Stimulated activated memory B cell treated with anti-CD40 and anti-IgM and Interleukin-4, amounts not matched to agents 10 μg/mL and 1 μg/mL and 100 μg/mL, for 72 hours (primary cell): ENCODE measurements at regions not wholly inside any gene's neighbourhood (a gene's known extent, or its start where the extent isn't known, plus 50 kb on each side); places are given as distances from the start of the nearest gene placed in this dataset.
A peak's percentile ranks its signal among the peaks of the same experiment; 100 is the strongest.
"Not testable (repeated sequence)": the region's sequence is repeated elsewhere in the genome, so short reads cannot be mapped to it uniquely, and the experiment has no call there.

ENCODE experiments used
- ATAC-seq: fragments of 150-1000 bp; cut with Tn5 transposase; 2 replicates; pipeline ENCODE4 v1.10.0; 2021
- H3K27ac Mint-ChIP-seq: one replicate; pipeline ENCODE4 v1.8.0; 2022; ENCODE audit warnings: mild to moderate bottlenecking, mixed read lengths
- H3K27me3 Mint-ChIP-seq: one replicate; pipeline ENCODE4 v1.8.0; 2022; ENCODE audit warnings: mixed read lengths
- H3K36me3 Mint-ChIP-seq: one replicate; pipeline ENCODE4 v1.8.0; 2022; ENCODE audit warnings: mixed read lengths
- H3K4me1 Mint-ChIP-seq: one replicate; pipeline ENCODE4 v1.8.0; 2022; ENCODE audit warnings: mixed read lengths
- H3K4me3 Mint-ChIP-seq: one replicate; pipeline ENCODE4 v1.8.0; 2022; ENCODE audit warnings: mild to moderate bottlenecking, moderate library complexity, mixed read lengths
- H3K9me3 Mint-ChIP-seq: one replicate; pipeline ENCODE4 v1.8.0; 2022; ENCODE audit warnings: mixed read lengths

DNA sequence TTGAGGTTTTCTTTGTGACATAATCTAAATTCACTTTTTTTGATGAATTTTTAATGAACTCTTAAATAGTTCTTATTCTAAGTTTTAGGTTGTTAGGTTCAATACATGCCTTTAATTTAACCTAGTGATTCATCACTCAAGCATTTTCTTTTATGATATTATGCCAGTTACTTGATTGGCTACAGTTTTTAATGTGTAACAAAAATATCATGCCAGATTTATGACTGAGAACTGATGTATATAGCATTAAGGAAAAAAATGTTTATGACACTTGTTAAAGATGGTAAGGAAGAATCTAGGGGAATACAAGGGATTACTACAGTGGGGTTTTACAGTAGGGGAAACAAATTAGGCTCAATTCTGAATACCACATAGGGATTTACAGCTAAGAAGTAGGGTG lies 103.1 kb downstream of the VGLL3 start:
- H3K36me3 Mint-ChIP-seq, result no peaks in the 10 kb centered on the region
- H3K4me1 Mint-ChIP-seq, result no peaks in the 10 kb centered on the region
- H3K27me3 Mint-ChIP-seq, result no peaks in the 10 kb centered on the region
- no peaks in the 10 kb centered on the region for H3K9me3 Mint-ChIP-seq
- H3K27ac Mint-ChIP-seq, result no peak overlapping the region
- H3K4me3 Mint-ChIP-seq, result no peak overlapping the region
- ATAC-seq, result no peak

GRCh38 chr3:86880066-86880465 lies 110.9 kb downstream of the VGLL3 start:
- Mint-ChIP-seq H3K9me3 (no peaks in the 10 kb centered on the region), H3K27ac (no peak overlapping the region), H3K36me3 (no peaks in the 10 kb centered on the region), H3K4me1 (no peaks in the 10 kb centered on the region), H3K27me3 (no peaks in the 10 kb centered on the region), H3K4me3 (no peak overlapping the region)
- ATAC-seq, result no peak

DNA sequence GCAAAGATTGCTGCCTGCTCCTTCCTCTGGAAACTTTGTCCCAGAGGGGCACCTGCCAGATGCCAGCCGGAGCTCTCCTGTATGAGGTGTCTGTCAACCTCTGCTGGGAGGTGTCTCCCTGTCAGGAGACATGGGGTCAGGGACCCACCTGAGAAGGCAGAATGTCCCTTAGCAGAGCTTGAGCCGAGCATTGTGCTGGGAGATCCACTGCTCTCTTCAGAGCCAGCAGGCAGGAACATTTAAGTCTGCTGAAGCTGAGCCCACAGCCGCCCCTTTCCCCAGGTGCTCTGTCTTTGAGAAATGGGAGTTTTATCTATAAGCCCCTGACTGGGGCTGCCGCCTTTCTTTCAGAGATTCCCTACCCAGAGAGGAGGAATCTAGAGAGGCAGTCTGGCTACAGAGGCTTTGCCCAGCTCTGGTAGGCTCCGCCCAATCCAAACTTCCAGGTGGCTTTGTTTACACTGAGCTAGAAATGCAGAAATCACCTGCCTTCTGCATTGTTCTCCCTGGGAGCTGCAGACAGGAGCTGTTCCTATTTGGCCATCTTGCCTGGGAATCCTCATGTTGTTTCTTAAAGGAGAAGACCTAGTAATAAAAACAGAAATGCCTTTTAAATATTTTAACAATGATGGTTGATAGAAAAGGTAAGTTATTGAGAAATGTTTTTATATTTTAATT lies 114.3 kb downstream of the VGLL3 start:
- H3K9me3 Mint-ChIP-seq, ATAC-seq, H3K36me3 Mint-ChIP-seq, H3K27me3 Mint-ChIP-seq, H3K4me3 Mint-ChIP-seq, H3K27ac Mint-ChIP-seq, H3K4me1 Mint-ChIP-seq: not testable (repeated sequence)

DNA sequence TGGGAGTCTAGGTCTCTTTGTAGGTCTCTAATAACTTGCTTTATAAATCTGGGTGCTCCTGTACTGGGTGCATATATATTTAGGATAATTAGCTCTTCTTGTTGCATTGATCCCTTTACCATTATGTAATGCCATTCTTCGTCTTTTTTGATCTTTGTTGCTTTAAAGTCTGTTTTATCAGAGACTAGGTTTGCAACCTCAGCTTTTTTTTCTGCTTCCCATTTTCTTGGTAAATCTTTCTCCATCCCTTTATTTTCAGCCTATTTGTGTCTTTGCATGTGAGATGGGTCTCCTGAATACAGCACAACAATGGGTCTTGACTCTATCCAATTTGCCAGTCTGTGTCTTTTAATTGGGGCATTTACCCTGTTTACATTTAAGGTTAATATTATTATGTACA lies 116.2 kb downstream of the VGLL3 start:
- not testable (repeated sequence) for H3K9me3 Mint-ChIP-seq, H3K36me3 Mint-ChIP-seq, H3K4me1 Mint-ChIP-seq, ATAC-seq, H3K4me3 Mint-ChIP-seq, H3K27me3 Mint-ChIP-seq, H3K27ac Mint-ChIP-seq

DNA sequence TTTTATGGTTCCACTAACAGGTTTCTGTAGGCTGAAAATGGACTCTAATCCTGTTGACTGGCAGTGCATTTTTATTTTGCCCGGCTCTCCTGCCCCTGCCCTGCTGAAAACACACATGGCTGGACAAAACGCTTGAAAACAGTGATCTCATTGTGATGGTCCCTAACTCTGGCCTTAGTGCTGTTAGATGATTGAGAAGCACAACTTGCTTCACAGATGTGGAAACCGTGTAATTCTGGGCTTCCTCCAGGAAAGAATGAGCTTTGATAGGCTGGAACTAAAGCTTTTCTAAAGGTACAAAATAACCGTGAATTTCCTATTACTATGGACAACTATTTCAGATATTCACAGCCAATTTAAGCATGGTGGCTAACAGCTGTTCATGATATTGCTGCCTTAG lies 121.4 kb downstream of the VGLL3 start:
- no peak overlapping the region for H3K27ac Mint-ChIP-seq
- ATAC-seq, result no peak
- no peaks in the 10 kb centered on the region for H3K4me1 Mint-ChIP-seq
- H3K9me3 Mint-ChIP-seq, result peaks cover 8% of the 10 kb centered on the region
- H3K36me3 Mint-ChIP-seq, result no peaks in the 10 kb centered on the region
- H3K27me3 Mint-ChIP-seq, result no peaks in the 10 kb centered on the region
- no peak overlapping the region for H3K4me3 Mint-ChIP-seq

GRCh38 chr3:86867982-86868381 lies 123.0 kb downstream of the VGLL3 start:
- Mint-ChIP-seq H3K9me3 (peaks cover 4% of the 10 kb centered on the region), H3K4me3 (no peak overlapping the region), H3K4me1 (no peaks in the 10 kb centered on the region), H3K27me3 (no peaks in the 10 kb centered on the region), H3K36me3 (no peaks in the 10 kb centered on the region), H3K27ac (no peak overlapping the region)
- no peak for ATAC-seq

- H3K4me3 Mint-ChIP-seq, result no peak overlapping the region
- H3K4me1 Mint-ChIP-seq, result no peaks in the 10 kb centered on the region
- H3K9me3 Mint-ChIP-seq, result peaks cover 4% of the 10 kb centered on the region
- H3K27ac Mint-ChIP-seq, result no peak overlapping the region
- ATAC-seq, result no peak
- no peaks in the 10 kb centered on the region for H3K36me3 Mint-ChIP-seq
- no peaks in the 10 kb centered on the region for H3K27me3 Mint-ChIP-seq
Observed at GRCh38 chr3:86865506-86865905, 125.4 kb downstream of the VGLL3 start.

- no peak for ATAC-seq
- Mint-ChIP-seq H3K4me1 (no peaks in the 10 kb centered on the region), H3K9me3 (no peaks in the 10 kb centered on the region), H3K27me3 (no peaks in the 10 kb centered on the region), H3K4me3 (no peak overlapping the region), H3K36me3 (no peaks in the 10 kb centered on the region), H3K27ac (no peak overlapping the region)
Observed at GRCh38 chr3:86856711-86857110, 134.2 kb downstream of the VGLL3 start.

GRCh38 chr3:86849991-86850390 lies 141.0 kb downstream of the VGLL3 start:
- H3K36me3 Mint-ChIP-seq, result no peaks in the 10 kb centered on the region
- no peaks in the 10 kb centered on the region for H3K27me3 Mint-ChIP-seq
- no peak overlapping the region for H3K27ac Mint-ChIP-seq
- no peaks in the 10 kb centered on the region for H3K4me1 Mint-ChIP-seq
- H3K9me3 Mint-ChIP-seq, result no peaks in the 10 kb centered on the region
- no peak for ATAC-seq
- H3K4me3 Mint-ChIP-seq, result no peak overlapping the region

GRCh38 chr3:86845726-86846125 lies 145.2 kb downstream of the VGLL3 start:
- no peak overlapping the region for H3K4me3 Mint-ChIP-seq

DNA sequence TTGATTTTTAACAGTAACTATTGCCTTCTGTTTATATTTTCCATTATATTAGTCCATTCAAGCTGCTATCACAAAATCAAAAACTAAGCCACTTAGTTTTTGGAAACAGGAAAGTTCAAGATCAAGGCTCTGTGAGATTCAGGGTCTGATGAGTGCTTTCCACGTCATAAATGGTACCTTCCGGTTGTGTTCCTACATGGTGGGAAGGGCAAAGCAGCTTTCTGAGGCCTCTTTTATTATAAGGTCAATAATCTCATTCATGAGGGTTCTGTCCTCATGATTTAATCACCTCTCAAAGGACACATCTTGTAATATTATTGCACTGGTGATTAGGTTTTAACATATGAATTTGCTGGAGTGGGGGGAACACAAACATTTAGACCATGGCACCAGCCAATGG lies 152.0 kb downstream of the VGLL3 start:
- H3K4me3 Mint-ChIP-seq, result no peak overlapping the region
- H3K27ac Mint-ChIP-seq, result no peak overlapping the region
- H3K27me3 Mint-ChIP-seq, result no peaks in the 10 kb centered on the region
- ATAC-seq, result no peak
- no peaks in the 10 kb centered on the region for H3K4me1 Mint-ChIP-seq
- H3K36me3 Mint-ChIP-seq, result no peaks in the 10 kb centered on the region
- peaks cover 6% of the 10 kb centered on the region for H3K9me3 Mint-ChIP-seq

More at GRCh38 chr3:86845726-86846125, 145.2 kb downstream of the VGLL3 start:
- H3K36me3 Mint-ChIP-seq, result no peaks in the 10 kb centered on the region
- ATAC-seq, result no peak
- no peaks in the 10 kb centered on the region for H3K4me1 Mint-ChIP-seq
- H3K9me3 Mint-ChIP-seq, result no peaks in the 10 kb centered on the region
- H3K27ac Mint-ChIP-seq, result no peak overlapping the region
- H3K27me3 Mint-ChIP-seq, result no peaks in the 10 kb centered on the region

DNA sequence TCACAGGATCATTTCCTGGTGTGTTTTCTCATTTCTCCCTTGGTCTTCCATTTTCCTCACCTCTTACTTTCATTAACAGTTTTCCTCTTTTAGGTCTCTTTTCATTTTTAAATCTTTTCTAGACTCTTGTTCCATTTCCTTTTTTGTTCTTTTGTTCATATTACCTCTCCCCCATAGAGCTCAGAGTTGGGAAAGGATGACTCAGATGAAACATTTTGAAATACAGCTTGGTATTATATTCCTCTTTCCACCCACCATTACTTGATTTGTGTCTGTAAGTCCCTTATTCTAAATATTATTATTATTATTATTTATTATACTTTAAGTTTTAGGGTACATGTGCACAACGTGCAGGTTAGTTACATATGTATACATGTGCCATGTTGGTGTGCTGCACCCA lies 153.1 kb downstream of the VGLL3 start:
- Mint-ChIP-seq H3K4me1 (no peaks in the 10 kb centered on the region), H3K9me3 (peaks cover 6% of the 10 kb centered on the region), H3K4me3 (no peak overlapping the region), H3K27me3 (no peaks in the 10 kb centered on the region), H3K36me3 (no peaks in the 10 kb centered on the region), H3K27ac (no peak overlapping the region)
- no peak for ATAC-seq

GRCh38 chr3:86830566-86830965 lies 160.4 kb downstream of the VGLL3 start:
- Mint-ChIP-seq H3K27ac (no peak overlapping the region), H3K9me3 (peaks cover 12% of the 10 kb centered on the region), H3K4me3 (no peak overlapping the region), H3K4me1 (no peaks in the 10 kb centered on the region), H3K27me3 (no peaks in the 10 kb centered on the region), H3K36me3 (no peaks in the 10 kb centered on the region)
- ATAC-seq, result no peak

- ATAC-seq, result peak; percentile 8
Observed at GRCh38 chr3:86828751-86829150, 162.2 kb downstream of the VGLL3 start.

DNA sequence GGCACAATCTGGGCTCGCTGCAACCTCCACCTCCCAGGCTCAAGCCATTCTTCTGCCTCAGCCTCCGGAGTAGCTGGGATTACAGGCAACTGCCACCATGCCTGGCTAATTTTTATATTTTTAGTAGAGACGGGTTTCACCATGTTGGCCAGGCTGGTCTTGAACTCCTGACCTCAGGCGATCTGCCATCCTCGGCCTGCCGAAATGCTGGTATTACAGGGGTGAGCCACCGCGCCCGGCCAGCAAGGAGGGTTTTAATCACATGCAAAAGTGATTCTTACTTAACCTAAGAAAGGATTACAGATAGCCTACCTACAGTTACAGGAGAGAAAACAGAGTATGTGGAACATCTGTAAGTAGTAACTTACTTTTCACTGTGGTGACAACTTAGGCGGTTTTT lies 163.4 kb downstream of the VGLL3 start:
- not testable (repeated sequence) for H3K4me3 Mint-ChIP-seq, ATAC-seq, H3K36me3 Mint-ChIP-seq, H3K9me3 Mint-ChIP-seq, H3K27me3 Mint-ChIP-seq, H3K27ac Mint-ChIP-seq, H3K4me1 Mint-ChIP-seq

More at GRCh38 chr3:86828751-86829150, 162.2 kb downstream of the VGLL3 start:
- no peaks in the 10 kb centered on the region for H3K36me3 Mint-ChIP-seq
- no peak overlapping the region for H3K27ac Mint-ChIP-seq
- no peak overlapping the region for H3K4me3 Mint-ChIP-seq
- H3K4me1 Mint-ChIP-seq, result no peaks in the 10 kb centered on the region
- H3K9me3 Mint-ChIP-seq, result peaks cover 6% of the 10 kb centered on the region
- H3K27me3 Mint-ChIP-seq, result no peaks in the 10 kb centered on the region

DNA sequence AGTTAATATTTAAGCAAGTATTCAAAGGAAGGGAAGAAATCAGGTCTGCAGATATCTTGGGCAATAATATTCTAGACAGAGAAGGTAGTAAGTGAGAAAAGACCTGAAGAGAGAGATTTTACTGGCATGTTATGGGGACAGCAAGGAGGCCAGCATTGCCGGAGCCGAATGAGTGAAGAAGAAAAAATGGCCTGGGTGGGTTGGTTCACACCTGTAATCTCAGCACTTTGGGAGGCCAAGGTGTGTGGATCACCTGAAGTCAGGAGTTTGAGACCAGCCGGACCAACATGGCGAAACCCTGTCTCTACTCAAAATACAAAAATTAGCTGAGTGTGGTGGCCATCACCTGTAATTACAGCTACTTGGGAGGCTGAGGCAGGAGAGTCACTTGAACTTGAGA lies 164.7 kb downstream of the VGLL3 start:
- H3K27ac Mint-ChIP-seq, result no peak overlapping the region
- no peak for ATAC-seq

DNA sequence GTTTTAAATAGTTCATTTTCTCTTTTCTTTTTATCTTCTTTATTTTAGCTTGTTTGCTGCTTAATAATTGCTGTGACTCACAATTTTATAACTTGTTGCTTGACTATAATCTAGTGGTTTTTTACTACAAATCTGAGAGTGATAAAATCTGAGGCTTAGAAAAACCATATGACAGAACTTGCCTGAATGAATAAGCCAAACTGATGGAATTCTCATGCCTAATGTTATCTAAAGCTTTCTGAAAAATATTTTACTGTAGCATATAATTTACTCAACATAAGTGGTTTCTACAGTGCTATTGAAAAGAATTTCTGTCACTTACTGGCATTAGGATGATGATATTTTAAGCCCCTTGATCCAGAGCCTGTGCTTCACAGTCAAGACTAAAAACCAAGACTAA lies 175.1 kb downstream of the VGLL3 start:
- H3K4me1 Mint-ChIP-seq, result no peaks in the 10 kb centered on the region
- H3K4me3 Mint-ChIP-seq, result no peak overlapping the region
- no peak overlapping the region for H3K27ac Mint-ChIP-seq
- no peaks in the 10 kb centered on the region for H3K27me3 Mint-ChIP-seq
- H3K9me3 Mint-ChIP-seq, result no peaks in the 10 kb centered on the region
- no peaks in the 10 kb centered on the region for H3K36me3 Mint-ChIP-seq
- no peak for ATAC-seq

More for the DNA sequence above, 164.7 kb downstream of the VGLL3 start:
- H3K4me1 Mint-ChIP-seq, result no peaks in the 10 kb centered on the region
- H3K36me3 Mint-ChIP-seq, result no peaks in the 10 kb centered on the region
- H3K4me3 Mint-ChIP-seq, result no peak overlapping the region
- H3K27me3 Mint-ChIP-seq, result no peaks in the 10 kb centered on the region
- H3K9me3 Mint-ChIP-seq, result peaks cover 6% of the 10 kb centered on the region
